ENCODE measurements at regions not wholly inside any gene's neighbourhood (a gene's known extent, or its start where the extent isn't known, plus 50 kb on each side); places are given as distances from the start of the nearest gene placed in this dataset.

- no peaks in the 10 kb centered on the region for H3K79me2 ChIP-seq (ENCODE audit: insufficient read depth, low read length)
- no peak overlapping the region for H3K27ac Mint-ChIP-seq
- no peaks in the 10 kb centered on the region for H3K4me1 ChIP-seq (ENCODE audit: control insufficient read depth in 1 of 2, insufficient read depth in 2 of 2, low read length in 2 of 2)
- no peaks in the 10 kb centered on the region for H3K36me3 Mint-ChIP-seq
- no peak overlapping the region for H3K27ac ChIP-seq (ENCODE audit: low read depth in 1 of 2, low read length in 2 of 2)
- no peak overlapping the region for H2AFZ ChIP-seq (ENCODE audit: insufficient read depth, low read depth, low read length, poor library complexity, severe bottlenecking)
- H4K20me1 ChIP-seq (ENCODE audit: insufficient read depth, low read length): no peaks in the 10 kb centered on the region
- H3K4me2 ChIP-seq (replicated peaks; ENCODE audit: extremely low read depth, low read length, poor library complexity, severe bottlenecking): no peak overlapping the region
- no peak for DNase-seq
- no peak overlapping the region for H3K9ac ChIP-seq (ENCODE audit: insufficient read depth, low read length, poor library complexity, severe bottlenecking)
- H3K27me3 Mint-ChIP-seq (ENCODE audit: low read depth in 3 of 3): peaks cover 0 to 1% (median 0%) of the 10 kb centered on the region in 3 donors
- H3K9me3 ChIP-seq (replicated peaks in 1 of 2; ENCODE audit: control insufficient read depth in 1 of 2, insufficient read depth in 1 of 2, low read length in 2 of 2): no peaks in the 10 kb centered on the region
- H3K4me3 Mint-ChIP-seq: no peak overlapping the region
- 100% methylated on average over 4 of the region's 7 CpGs for WGBS (ENCODE audit: insufficient coverage)
- H3K9me3 Mint-ChIP-seq: no peaks in the 10 kb centered on the region
- no peaks in the 10 kb centered on the region for H3K27me3 ChIP-seq (ENCODE audit: control insufficient read depth in 2 of 2, insufficient read depth in 2 of 2, low read length in 2 of 2)
- TF ChIP-seq, protein P1, sequence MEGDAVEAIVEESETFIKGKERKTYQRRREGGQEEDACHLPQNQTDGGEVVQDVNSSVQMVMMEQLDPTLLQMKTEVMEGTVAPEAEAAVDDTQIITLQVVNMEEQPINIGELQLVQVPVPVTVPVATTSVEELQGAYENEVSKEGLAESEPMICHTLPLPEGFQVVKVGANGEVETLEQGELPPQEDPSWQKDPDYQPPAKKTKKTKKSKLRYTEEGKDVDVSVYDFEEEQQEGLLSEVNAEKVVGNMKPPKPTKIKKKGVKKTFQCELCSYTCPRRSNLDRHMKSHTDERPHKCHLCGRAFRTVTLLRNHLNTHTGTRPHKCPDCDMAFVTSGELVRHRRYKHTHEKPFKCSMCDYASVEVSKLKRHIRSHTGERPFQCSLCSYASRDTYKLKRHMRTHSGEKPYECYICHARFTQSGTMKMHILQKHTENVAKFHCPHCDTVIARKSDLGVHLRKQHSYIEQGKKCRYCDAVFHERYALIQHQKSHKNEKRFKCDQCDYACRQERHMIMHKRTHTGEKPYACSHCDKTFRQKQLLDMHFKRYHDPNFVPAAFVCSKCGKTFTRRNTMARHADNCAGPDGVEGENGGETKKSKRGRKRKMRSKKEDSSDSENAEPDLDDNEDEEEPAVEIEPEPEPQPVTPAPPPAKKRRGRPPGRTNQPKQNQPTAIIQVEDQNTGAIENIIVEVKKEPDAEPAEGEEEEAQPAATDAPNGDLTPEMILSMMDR (IDR thresholded peaks at IDR 0.05): no peak
- H3K4me1 Mint-ChIP-seq: no peaks in the 10 kb centered on the region
- no peaks in the 10 kb centered on the region for H3K36me3 ChIP-seq (replicated peaks in 1 of 2; ENCODE audit: control insufficient read depth in 1 of 2, insufficient read depth in 2 of 2, low read length in 2 of 2)
- H3K4me3 ChIP-seq (replicated peaks in 1 of 3; ENCODE audit: low read depth in 2 of 3, low read length in 3 of 3): no peak overlapping the region
- intact Hi-C loops (cut with micrococcal nuclease): no loop called here
Observed at GRCh38 chr3:30082652-30083051, 523.7 kb upstream of the TGFBR2 start.

DNA sequence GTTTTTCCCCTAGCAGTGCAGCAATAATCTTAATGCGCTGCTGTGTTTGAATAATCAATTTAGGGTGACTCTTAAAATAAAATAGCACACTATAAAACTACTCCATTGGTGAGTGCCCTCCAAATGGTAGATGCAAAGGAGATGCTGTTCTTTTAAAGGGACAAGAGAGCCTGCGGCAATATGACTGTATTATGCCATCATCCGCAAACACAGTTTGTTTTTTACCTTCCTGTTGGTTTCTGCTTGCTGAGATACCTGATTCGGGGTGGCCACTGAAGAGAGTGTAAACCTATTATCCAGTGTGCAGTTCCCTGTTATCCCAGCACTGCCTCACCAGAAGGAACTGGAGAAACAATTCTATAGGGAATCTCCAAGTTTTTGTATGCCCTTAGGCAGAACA lies 523.1 kb upstream of the TGFBR2 start:
- Histone ChIP-seq H2AFZ (ENCODE audit: insufficient read depth, low read depth, low read length, poor library complexity, severe bottlenecking) (no peak overlapping the region), H3K9me3 (replicated peaks in 1 of 2; ENCODE audit: control insufficient read depth in 1 of 2, insufficient read depth in 1 of 2, low read length in 2 of 2) (no peaks in the 10 kb centered on the region), H3K4me1 (ENCODE audit: control insufficient read depth in 1 of 2, insufficient read depth in 2 of 2, low read length in 2 of 2) (no peaks in the 10 kb centered on the region), H3K79me2 (ENCODE audit: insufficient read depth, low read length) (no peaks in the 10 kb centered on the region), H3K27me3 (ENCODE audit: control insufficient read depth in 2 of 2, insufficient read depth in 2 of 2, low read length in 2 of 2) (no peaks in the 10 kb centered on the region), H3K27ac (ENCODE audit: low read depth in 1 of 2, low read length in 2 of 2) (no peak overlapping the region), H4K20me1 (ENCODE audit: insufficient read depth, low read length) (no peaks in the 10 kb centered on the region), H3K4me2 (replicated peaks; ENCODE audit: extremely low read depth, low read length, poor library complexity, severe bottlenecking) (no peak overlapping the region), H3K9ac (ENCODE audit: insufficient read depth, low read length, poor library complexity, severe bottlenecking) (no peak overlapping the region), H3K4me3 (replicated peaks in 1 of 3; ENCODE audit: low read depth in 2 of 3, low read length in 3 of 3) (no peak overlapping the region), H3K36me3 (replicated peaks in 1 of 2; ENCODE audit: control insufficient read depth in 1 of 2, insufficient read depth in 2 of 2, low read length in 2 of 2) (no peaks in the 10 kb centered on the region)
- no peak overlapping the region for H3K27ac Mint-ChIP-seq
- H3K4me3 Mint-ChIP-seq: no peak overlapping the region
- no peaks in the 10 kb centered on the region for H3K9me3 Mint-ChIP-seq
- WGBS (ENCODE audit: insufficient coverage): 95% methylated on average over 2 of the region's 4 CpGs
- peaks cover 0 to 1% (median 0%) of the 10 kb centered on the region in 3 donors for H3K27me3 Mint-ChIP-seq (ENCODE audit: low read depth in 3 of 3)
- no peak for DNase-seq
- TF ChIP-seq, protein P1 (IDR thresholded peaks at IDR 0.05): no peak
- H3K4me1 Mint-ChIP-seq: no peaks in the 10 kb centered on the region
- no peaks in the 10 kb centered on the region for H3K36me3 Mint-ChIP-seq
- intact Hi-C loops (cut with micrococcal nuclease): no loop called here

All from CD14-positive monocyte (primary cell).